ENCODE measurements at regions not wholly inside any gene's neighbourhood (a gene's known extent, or its start where the extent isn't known, plus 50 kb on each side); places are given as distances from the start of the nearest gene placed in this dataset.

DNA sequence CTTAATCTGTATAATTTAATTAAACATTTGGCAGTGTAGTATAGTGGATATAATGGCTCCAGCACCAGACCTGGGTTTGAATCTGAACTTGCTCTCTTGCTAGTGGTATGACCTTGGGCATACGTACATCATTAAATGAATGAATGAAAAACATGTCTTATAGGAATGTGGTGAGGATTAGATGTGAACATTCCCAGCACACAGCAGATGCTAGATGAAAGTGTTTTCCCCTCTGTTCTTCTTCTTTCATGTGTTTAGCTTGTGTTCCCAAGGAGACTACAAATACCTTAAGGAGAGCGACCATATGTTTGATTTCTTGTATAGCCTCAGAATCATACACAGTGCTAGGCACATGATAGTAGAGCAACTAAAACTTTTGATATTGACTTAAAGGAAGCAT, 56.5 kb downstream of the CT47B1 start:
- no peak for DNase-seq (ENCODE audit: low read depth)

DNA sequence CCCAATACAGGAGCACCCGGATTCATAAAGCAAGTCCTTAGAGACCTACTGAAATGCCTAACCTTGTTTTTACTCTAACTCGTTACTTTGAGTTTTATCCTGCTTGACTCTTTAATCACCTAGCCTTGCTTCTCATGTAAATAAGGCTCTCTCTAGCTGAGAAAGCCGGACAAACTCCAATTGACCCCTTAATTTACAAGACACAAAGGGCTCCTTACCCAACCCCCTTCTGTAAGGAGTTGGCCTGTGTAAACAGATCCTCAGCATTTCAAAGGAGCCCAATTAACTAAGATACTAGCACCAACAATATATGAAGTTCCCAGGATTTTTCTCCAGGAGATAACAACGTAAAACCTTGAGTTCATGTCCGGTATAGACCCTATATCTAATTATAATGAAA, 61.7 kb downstream of the CT47B1 start:
- DNase-seq (ENCODE audit: low read depth): no peak

DNA sequence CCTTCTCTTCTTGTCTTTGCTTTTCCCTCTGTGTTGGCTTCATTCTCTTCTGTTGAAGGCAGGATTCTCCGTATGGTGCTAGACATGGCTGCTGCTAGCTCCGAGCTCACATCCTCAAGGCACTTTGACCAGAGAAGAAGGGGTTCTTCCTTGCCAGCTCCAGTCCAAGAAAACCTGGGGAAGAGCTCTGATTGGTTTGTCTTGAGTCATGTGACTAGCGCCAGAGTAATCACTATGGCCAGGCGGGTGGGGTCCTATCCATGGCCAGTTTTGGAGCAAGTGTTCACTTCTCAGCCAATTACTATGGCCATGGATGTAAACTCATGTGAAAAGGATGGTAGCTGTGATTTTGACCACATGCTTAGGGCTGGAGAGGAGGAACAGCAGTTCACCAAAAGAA, 74.2 kb downstream of the CT47B1 start:
- no peak for DNase-seq (ENCODE audit: low read depth)

DNA sequence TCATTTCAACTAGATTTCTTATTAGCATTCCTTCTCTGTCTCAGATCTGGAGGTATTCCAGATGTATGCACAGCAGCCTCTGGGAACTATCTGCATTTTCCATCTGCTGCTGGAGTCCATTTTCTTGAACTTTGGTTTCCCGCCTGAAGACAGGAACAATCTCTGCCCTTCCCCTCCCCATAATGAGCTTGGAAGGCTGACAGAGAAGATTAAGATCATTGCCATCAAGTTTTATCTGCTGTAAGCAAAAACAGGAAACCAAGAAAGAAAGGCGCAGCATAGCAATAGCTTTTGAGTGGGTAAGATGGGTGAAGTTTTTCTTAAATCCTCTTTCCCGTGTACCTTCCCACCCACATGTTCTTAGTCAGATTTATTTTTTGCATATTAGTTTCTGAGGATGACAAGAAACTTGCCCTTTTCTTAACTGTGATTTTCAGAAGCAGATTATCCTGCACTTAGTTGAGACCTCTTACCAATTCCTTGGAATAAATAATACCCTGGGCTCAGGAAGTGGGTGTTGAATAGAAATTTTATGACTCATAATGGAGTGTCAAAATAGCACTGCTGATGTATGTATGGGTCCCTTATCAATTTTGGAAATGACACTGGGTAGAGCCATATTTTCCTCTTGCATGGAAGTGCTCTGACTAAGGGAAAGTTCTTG, 78.3 kb downstream of the CT47B1 start:
- DNase-seq (ENCODE audit: low read depth): no peak

DNA sequence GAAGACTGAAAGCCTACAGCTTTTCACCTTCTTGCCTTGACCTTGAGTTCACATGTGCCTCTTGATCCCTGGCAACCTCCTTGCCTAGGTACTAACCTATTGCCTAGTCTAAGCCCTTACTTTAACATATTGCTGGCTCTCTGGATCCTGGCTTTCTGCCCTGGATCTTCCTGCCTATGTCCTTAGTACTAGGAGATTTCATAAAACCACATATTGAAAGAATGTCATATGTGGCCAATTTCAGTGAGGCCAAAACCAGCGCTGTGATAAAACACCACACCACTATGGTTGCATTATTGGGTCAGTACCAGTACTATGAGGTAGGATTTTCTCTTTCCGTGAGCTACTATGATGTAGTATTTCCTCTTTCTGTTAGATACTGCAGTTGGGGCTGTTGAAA, 80.4 kb downstream of the CT47B1 start:
- no peak for DNase-seq (ENCODE audit: low read depth)

DNA sequence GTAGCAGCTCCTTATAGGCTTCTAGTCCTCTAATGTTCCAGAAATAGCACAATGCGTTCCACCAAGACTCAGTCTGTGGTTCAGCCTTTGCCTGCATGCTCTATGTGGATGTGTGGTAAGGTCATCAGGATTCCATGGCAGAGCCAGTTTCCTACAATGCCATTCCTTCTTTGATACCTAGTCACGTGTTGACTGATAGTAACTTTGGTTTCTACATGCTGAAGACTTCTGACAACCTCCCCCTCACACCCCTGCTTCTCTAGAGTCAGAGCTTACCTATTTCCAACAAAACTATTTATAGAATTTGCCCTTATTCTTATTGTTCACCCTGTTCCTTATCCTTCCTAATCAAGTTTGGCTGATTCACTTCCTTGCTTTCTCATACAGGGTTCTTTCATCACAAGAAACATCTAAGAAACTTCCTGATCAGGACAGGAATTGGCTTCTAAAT, 81.1 kb downstream of the CT47B1 start:
- DNase-seq (ENCODE audit: low read depth): no peak

DNA sequence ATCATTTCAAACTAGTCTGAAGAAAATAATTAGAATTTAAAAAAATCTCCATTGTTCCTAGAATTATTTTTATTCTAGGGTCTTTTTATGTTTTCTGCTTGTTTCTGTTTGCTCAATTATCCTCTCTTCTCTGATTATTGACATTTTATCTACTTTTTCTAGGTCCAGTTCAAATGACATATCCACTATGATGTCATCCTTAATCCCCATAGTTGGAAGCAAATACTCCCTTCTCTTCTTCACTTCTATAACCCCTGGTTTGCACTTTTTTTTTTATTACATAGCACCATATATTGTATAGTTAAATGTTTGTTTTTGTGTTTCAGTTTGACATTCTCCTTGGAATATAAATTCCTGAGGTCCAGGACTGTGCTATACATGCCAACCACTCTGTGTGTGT, 82.6 kb downstream of the CT47B1 start:
- no peak for DNase-seq (ENCODE audit: low read depth)

DNA sequence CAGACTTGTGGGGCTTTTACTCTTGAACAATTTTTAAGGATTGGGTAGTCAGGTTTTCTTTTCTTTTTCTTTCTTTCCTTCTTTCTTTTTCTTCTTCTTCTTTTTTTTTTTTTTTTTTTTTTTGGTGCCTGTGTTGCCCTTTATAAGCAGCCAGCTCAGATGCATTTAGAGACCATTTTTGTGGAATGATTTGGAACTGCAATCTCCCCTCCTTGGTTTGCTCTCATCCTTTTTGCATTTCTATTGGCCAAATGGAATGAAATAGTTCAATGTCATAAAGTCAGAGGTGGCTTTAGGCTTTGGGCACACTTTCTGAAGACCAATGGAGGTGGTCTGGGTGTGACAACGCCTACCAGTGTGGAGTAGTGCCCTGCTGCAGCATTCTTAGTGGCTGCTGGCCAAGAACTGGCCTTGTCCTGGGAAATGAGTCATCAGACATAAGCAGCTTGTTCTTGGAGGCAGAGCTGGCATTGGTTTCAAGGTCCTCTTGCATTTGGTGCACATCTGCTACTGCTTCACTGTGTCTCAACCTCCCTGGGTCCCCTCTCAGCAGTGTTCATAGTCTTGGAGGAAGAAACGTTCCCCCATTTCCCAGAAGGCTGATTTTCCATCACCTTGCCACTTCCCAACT, 84.5 kb downstream of the CT47B1 start:
- DNase-seq (ENCODE audit: low read depth): no peak

DNA sequence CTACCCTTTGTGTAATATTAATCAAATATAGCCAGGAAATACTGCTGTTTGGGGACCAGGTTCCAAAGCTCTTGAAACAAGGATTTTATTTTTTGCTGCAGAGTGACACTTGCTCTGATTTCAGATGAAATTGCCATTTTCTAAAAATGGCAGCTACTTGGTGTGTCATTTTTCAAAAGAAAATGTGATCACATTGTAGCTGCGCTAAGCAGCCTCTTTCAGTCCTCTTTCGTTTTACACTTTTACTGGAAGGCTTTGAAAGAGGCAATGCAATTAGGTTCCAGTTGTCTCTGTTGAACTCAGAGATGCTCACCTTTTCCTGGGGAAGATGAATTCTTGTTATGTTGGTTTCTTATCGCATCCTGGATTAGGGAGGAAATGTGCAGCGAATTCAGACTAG, 85.1 kb downstream of the CT47B1 start:
- no peak for DNase-seq (ENCODE audit: low read depth)

DNA sequence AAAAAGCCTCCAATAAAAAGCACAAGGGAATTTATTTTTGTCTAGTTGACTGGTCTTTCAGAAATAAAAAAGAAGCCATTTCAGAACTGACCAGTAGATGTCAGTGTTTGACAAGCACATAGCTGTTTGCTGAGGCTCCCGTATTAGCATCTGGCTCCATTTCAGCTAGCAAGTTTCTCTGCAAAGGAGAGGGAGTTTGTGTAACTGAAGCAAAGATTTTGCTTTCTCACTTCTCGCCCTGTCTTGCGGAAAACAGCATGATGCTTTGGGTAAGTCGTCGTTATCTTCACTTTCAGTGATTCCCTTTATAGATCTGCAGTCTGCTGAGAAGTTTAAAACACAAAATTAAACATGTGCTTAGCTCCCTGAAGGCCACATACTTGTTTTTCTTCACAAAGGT, 85.5 kb downstream of the CT47B1 start:
- no peak for DNase-seq (ENCODE audit: low read depth)

DNA sequence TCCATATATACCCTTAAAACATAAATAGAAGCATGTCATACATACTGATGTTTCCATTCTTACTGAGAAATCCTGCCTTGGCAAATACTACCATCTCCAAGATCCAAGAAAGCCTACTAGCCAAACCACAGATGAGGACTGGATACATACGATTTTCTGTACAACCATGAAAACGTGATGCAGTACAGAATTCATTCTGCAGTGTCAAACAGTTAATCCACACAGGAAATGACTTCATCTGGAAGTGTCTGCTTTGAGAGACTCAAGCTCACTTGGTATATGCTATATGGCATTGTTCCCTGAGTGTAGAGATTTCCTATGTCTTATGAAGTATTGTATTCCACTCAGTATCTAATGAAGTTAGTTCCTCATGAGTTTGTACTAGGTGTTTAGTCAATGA, 94.3 kb downstream of the CT47B1 start:
- no peak for DNase-seq (ENCODE audit: low read depth)

DNA sequence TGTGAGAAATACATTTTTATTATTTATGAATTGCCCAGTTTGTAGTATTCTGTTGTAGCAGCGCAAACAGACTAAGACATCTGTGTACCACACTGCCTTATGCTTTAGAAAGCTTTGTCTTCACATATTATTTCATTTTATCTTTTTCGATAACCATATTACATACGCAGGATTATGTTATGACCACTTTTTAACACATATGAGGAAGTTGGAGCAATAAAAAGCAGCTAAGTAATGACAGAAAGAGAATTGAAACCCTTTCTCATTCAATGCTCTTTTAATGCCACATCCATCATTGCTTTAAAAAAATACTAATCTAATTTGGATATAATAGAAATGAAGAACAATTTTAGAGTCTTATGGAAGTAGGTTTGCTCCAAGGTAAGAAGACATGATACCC, 99.7 kb downstream of the CT47B1 start:
- DNase-seq (ENCODE audit: low read depth): no peak

DNA sequence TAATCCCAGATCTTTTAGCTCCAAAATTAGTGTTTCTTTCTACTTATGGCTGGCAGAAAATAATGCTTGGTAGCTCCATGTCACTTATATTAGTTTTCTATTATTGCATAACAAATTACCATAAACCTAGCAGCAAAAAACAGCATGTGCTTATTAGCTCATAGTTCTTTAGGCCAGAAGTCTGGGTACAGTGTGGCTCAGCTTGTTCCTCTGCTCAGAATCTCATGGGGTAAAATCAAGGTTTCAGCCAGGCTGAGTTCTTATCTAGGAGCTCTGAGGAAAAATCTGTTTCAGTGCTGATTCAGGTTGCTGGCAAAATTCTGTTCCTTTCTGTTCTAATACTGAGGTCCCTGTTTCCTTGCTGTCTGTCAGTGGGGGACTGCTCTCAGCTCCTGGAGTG, 101.1 kb downstream of the CT47B1 start:
- DNase-seq (ENCODE audit: low read depth): no peak

DNA sequence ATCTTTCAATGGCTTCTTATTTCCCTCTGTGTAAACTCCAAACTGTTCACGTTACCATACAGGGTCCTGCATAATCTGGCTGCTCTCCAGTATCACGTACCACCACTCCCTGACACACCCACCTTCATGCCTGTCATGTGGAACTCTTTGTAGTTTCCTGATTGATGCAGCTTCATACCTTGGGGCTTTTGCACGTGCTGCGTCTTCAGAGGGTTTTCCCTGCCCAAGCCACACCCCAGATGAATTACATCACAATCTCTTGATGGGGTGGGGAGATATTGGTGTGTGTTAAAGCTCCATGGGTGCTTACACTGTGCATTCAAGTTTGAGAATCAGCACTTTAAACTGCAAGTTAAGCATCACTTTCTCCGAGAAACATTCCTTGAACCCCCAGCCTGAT, 101.9 kb downstream of the CT47B1 start:
- DNase-seq (ENCODE audit: low read depth): no peak

DNA sequence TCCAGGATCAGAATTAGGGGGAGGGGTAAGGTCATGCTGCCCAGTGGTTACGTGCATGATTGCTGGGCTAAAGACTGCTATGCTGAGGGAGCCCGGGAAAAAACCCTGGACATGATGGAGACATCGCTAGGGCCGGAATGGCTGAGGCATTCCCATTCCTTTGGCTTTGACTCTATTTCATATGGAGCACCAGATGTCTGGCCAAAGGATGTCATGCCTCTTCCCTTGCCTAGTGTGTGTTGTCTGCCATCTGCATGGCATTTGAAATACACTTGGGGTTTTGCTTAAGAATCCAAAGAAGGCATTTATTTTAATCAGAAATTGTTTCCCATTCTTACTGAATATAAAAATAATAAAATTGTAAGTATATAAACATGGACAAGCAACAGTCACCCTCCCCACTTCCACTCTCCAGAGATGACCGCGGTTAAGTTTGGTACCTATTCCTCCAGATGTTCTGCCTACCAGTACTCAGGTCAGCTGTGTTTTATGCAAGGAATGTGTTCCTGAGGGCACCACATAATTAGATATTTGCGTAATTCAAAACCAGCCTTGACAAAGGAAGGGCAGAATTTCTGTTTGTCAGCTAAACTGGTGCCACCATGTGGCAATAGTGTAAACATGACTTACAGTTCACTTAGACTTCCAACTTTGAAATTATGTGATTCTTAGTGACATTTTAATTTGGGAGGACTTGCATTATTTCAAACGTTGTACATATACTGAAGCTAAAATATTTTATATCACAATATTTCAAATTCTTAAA, 105.9 kb downstream of the CT47B1 start:
- no peak for DNase-seq (ENCODE audit: low read depth)

DNA sequence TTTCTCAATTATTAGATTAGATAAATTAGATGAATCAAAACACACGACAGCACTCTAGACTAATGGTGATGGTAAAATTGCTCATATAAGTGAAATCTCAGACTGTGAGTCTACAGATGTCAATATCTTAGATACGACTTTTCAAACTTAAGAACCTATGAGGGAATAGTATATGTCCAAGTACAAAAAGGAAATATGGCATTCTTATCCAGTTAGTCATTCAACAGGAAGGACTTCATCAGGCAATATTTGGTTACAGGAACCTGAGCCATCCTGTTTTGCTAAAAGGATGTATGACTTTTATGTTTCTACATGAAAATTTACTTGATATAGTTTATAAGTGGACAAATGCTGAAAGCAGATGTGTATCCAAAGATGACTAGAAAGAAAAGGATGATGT, 107.0 kb downstream of the CT47B1 start:
- DNase-seq (ENCODE audit: low read depth): no peak

DNA sequence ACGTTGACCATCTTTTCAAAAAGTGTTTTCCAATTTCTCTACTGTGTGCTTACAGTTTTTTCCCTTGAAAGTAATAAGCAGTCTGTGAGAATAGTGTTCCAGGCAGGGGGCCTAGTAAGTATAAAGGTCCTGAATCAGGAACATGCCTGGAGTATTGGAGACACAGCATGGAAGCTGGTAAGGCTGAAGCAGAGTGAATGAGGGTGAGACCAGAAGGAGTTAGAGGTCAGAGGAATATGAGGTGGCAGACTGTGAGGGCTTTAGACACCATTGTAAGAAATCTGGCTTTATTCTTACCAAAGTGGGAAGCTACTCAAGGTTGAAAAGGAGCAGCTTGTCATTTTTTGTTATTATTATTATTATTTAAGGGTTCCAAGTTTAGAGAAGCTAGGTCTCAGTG, 107.4 kb downstream of the CT47B1 start:
- no peak for DNase-seq (ENCODE audit: low read depth)

DNA sequence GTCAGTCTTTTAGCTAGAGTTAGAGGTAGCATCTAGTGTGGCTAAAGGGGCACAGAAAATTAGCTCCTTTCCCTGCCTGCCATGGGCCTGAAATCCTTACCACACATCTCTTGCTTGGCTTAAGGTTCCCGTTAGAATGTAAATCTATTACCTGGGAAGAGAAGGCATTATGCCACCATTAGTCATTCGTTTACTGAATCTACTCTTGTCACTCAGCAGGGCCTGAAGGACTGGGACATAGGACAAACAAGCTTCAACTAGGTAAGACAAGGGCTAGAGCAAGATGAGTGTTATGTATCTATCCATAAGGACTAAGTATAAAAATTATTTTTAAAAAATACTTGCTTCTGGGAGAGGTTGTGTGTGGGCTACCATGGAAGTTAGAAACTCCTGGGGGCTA, 112.4 kb downstream of the CT47B1 start:
- no peak for DNase-seq (ENCODE audit: low read depth)

DNA sequence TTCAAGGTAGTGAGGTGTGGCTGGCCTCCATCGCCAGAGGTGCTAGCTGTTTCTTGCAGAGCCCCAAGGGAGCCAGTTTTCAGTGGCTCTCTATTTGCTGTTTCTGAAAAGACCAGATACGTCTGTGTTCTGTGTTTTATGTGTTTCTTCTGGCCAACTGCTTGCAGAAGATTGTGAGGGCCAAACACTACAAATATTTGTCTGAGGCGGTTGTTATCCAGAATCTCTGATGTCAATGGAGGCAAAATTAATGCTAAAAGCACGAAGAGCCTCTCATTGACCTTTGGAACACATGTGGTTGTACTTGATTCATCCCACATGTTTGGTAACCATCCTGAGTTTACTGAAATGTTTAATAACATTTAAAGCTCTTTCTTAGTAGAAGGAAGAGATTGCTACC, 113.9 kb downstream of the CT47B1 start:
- DNase-seq (ENCODE audit: low read depth): no peak

DNA sequence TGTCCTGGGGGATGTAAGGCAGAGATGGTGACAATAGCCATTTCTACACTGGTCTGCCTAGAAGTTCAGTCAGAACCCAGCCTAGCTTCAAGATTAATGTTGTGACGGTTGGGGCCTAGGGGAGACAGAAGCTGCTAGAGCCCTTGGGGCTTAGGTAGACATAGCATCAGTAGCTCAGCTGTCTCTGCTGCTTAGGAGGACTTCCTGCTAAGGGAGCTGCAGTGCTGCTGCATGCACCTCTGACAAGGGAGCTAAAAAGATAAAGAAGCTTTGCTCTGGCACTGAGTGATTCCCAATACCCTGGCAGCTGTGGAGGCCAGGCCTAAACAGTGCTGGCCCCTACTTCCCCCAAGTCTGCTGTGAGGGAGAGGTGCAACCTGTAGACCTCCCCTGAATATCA, 116.0 kb downstream of the CT47B1 start:
- no peak for DNase-seq (ENCODE audit: low read depth)

DNA sequence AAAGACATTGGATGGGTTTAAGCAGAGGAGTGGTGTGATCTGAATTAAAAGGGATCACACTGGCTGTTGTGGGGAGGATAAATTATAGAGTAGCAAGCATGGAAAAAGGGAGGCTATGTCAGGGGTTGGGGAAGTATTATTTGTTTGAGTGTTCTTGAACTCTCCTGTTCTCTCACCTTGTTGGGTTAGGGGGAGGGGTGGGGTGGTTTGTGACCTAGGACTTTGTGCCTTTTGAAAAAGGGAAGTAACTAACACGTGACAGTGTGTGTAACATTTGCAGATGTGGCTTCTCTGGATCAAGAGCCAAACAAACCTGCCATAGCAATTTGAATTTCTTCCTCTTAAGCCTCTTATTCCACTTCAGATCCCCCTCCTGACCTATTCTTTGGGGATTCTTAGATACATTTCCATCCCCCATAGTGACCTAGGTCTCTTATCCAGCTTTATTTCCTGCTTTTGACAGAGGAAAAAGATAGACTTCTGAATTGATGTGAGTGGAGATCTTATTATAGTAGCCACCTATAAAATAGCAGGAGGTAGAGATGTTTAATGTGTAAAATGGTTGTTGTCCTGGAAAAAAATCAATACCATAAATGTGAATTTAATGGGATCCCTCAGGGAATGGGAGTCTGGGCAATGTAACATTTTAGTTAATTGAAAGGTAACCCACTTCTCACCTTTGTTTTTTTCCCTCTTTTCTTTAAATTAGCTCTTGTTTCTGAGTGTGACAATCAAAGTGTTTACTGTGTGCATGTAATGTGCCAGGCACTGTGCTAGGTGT, 120.4 kb downstream of the CT47B1 start:
- DNase-seq (ENCODE audit: low read depth): no peak

DNA sequence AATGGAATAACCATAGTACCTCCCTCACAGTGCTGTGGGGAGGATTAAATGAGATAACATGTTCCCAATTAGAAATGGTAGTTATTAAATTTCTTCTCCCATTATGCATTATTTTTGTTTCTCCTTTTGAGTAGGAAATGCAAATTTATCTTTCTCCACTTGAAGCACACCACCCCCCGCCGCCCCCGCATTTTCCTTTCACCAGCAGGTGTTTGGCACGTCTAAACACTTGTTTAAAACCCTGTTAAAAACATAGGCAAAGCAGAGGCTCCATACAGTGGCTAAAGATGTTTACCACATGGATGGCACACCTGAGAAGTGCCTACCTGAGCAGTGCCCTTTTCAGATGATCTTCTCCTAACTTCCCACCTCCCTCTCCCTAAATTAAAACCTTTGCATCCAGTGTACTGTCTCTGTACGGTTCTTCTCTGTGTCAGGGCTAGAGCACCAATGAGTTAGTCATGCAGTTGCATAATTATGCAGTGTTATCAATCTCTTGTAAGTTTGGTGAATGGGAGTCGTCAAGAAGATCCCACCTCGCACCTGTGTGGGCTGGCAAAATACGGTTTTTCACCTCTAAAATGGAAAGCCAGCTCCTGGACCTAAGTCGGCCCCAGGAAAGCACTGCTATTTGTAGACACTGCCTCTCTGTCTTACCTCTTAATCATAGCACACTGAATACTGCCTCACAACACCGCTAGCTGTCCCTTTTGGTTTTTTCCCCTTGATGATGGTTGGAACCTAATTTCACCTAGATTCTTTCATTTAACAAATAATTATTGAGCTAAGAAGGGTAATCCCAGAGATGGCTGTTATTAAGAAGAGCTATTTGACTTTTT, 122.0 kb downstream of the CT47B1 start:
- peak; percentile 8 for DNase-seq (ENCODE audit: low read depth)
